NCI-H146 (cell line): ENCODE measurements at regions not wholly inside any gene's neighbourhood (a gene's known extent, or its start where the extent isn't known, plus 50 kb on each side); places are given as distances from the start of the nearest gene placed in this dataset.

ENCODE experiments used
- DNase-seq: peaks from one replicate; lab custom pipeline; 2025; lab: John Stamatoyannopoulos, UW

GRCh38 chr22:44592126-44592823, 94.2 kb upstream of the RTL6 start:
- DNase-seq, result no peak

DNA sequence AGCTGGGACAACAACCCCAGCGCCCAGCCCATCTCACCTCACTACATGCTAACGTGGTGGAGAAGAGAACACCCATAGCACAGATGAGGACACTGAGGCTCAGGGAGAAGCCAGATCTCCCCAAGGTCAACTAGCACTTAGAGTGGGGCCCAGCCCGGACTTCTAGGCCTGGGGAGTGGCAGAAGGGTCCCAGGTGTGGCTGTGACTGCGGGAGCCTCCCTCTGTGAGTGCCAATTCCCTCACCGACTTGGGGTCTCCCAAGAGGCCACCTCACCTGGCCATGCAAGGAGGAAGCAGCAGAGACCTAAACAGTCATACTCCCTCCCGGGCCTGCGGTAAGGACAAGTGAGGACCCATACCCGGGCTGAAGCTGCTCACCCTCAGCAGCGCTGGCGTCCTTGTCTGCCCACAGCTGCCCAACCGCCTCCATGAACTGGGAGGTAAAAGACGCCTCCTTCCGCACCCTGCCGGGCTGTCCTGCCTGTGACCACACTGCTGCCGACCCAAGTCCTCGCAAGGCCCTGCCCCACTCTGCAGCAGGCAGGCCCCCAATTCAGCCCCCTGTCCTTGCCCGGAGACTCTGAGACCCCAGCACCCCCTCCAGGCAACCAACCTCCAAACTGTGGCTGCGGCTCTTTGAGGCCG, 93.2 kb upstream of the RTL6 start:
- DNase-seq, result no peak

GRCh38 chr22:44590291-44590690, 92.3 kb upstream of the RTL6 start:
- DNase-seq, result no peak

DNA sequence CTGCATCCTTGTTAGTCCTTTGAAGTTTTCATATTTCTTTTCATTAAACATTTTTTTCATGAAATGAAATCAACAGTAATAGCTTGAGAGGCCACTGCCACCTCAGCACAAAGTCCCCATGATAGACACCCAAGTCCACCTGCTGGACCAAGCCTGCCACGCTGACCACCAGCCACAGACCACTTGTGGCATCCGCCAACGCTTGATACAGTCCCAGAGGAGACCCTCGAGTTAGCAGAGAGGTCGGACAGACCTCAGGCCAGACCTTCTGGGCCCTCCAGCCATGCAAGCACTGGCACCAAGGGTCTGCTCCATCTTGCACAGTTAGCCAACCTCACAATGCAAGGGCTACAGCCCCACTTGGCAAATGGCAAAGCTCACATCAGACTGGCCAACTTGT, 91.8 kb upstream of the RTL6 start:
- DNase-seq, result no peak

DNA sequence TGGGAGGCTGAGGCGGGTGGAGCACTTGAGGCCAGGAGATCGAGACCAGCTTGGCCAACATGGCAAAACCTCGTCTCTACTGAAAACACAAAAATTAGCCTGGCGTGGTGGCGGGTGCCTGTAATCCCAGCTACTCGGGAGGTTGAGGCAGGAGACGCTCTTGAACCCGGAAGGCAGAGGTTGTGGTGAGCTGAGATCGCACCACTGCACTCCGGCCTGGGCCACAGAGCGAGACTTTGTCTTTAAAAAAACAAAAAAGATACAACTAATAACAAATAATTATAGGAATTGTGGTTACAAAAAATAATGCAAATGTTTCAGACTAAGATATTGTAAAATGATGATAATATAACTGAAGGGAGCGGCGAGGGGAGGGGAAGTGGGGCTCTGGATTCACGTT, 90.3 kb upstream of the RTL6 start:
- DNase-seq, result no peak

GRCh38 chr22:44587737-44588310, 89.8 kb upstream of the RTL6 start:
- no peak for DNase-seq

DNA sequence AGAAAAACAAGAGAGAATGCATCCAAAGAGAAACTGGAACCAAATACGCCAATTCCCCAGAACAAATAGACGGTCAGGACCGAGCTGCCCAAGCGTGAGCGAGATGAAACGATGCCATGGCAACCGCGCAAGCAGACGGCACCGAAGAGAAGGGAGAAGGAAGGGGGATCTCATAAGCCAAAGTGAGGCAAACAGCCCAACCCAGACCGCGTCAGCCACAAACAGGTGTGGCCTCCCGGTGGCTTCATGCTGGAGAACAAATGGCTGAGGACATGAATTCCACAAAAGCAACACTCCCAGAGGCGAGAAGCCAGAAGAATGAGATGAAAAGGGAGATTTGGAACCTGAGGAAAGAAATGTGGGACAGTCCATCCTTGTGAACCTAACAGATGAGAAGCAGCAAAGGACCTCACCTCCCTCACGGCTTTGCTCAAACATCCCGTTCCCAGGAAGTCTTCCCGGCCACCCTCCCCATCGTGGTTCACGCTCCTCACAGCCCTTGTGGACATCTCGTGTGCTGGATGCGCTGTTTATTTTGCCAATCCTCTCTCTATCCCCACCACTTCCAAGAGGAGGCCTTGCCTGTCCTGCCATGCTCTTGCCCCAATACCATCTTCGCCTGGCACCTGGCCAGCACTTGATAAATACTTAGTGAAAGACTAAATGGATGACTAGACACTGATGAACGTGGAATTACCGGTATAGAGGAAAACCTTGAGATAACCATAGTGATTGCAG, 89.1 kb upstream of the RTL6 start:
- peak; percentile 88 for DNase-seq

GRCh38 chr22:44586351-44586990, 88.4 kb upstream of the RTL6 start:
- peak; percentile 89 for DNase-seq

DNA sequence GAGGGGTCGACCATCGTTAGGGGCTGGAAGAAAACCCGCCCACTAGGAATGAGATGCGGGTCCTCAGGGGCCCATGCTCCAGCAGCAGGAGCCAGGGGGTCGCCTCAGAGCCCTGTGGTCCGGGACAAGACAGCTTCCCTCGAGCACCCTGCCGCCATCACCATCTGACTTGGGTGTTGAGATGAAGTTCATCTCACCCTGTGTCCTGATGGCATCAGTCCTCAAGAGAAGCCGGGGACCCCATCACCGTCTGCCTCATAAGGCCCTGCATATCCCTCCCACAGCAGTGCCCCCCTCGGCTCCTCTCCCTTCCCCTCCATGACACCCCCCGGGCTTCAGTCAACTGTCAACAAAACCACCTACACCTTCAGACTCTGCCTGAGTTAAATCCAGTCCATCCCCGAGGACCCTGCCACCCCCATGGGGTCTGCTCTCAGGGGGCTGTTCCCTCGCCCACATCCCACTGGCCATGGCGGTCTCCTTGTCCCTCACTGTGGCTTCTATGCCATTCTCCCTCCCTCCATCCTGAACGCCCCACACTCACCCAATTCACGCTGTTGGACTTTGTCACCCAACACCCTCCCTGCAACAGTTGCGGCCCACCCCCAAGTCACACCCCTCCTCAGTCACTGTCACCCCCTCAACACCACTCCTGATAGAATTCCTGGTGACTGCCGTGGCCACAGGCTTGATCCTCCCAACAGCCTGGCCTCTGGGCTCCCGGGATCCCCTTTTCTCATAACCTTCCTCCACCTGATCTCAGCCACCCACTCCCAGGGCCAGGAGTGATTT, 87.7 kb upstream of the RTL6 start:
- no peak for DNase-seq

DNA sequence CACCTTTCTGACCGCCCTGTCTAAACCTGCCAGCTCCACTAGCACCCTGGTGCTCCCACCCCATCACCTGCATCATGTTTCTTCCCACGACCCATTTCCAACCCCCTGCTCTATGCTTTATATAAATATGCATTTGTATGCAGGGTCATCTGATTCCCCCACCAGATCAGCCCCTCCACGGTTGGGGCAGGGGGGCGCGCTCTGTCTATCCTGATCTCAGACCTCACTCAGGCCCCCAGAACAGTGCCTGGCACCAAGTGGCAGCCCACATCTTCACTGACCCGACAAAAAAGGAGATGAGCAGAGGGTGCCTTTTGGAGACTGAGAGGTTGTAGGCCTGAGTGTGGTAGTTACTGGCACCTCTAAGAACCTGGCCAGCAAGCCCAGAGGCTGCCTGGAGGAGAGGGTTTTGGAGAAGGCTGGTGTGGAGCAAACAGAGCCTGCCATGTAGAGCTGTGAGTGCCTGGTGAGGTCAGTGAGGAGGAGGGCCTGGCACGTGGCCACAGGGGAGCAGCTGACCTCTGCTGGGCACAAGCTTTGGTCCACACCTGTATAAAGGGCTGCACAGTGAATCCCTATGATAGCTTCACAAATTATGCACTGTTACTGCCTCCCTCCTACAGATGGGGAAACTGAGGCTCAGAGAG, 86.3 kb upstream of the RTL6 start:
- DNase-seq, result no peak

- DNase-seq, result no peak
These were observed 85.8 kb upstream of the RTL6 start for GRCh38 chr22:44583854-44584253.

- no peak for DNase-seq
These were observed 85.2 kb upstream of the RTL6 start for GRCh38 chr22:44583061-44583760.

GRCh38 chr22:44582016-44582415, 84.0 kb upstream of the RTL6 start:
- DNase-seq, result no peak

DNA sequence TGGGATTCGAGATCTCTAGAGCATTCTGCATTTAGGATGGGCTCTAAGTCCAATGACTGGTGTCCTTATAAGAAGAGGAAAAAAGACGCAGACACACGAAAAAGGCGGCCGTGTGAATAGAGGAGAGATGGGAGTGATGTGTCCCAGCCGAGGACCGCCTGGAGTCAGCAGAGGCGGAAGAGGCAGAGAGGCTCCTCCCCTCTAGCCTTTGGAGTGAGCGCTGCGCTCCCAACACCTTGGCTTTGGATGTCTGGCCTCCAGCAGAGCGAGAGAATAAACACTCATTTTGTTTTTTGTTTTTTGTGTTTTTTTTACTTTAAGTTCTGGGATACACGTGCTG, 83.0 kb upstream of the RTL6 start:
- no peak for DNase-seq

DNA sequence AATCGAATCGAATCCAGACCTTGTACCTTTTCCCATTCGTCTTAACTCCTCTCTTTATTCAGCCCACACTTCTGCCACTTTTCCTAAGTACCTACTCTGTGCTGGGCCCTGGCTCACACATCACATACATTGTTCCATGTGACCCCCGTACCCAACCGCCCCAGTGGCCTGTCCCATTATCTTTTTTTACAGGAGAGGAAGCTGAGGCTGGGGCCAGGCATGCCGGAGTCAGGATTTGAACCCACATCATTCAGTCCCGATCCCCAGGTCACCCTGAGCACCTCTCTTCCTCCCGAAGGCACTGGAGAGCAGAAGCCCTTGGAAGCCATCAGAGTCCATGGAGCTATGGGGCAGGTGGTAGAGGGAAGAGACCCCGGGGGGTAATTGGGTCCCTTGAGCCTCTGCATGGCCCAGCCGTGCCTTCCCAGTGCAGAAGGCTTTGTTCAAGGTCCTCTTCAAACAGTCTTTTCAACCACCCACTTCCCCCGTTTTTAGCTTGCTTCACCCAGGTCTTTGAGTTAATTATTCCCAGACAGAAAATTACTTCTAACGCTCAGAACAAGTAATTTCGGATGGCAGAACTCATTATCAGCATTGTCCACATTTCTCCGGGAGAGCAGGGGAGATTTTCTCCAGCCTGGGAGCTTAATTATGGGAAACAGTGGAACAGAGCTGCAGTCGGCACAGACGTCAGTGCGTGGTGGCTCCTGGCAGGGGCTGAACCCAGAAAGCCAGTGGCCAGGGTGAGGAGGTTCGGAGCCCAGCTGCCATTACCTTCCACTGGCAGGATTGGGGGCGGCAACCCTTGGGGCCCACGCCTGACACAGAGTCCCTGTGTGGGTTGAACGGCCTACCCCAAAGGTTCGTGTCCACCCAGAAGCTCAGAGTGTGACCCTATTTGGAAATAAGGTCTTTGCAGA, 82.4 kb upstream of the RTL6 start:
- peak; percentile 53 for DNase-seq

- DNase-seq, result no peak
These were observed 80.6 kb upstream of the RTL6 start for GRCh38 chr22:44578516-44579230.

DNA sequence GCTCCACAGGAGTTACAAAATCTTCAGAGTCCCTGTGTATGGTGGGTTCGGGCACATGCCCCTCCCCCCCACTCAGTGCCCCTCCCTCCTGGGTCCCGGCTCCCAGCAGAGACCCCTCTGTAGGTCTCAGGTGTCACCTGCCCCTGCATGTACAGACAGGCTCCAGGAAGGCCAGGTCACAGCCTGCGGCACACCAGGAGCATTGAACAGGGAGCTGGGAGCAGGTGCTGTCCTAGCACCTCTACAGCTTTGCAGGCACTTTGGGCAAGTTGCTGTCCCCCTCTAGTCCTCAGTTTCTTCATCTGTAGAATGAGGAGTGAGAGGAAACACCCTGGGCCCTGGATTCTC, 80.1 kb upstream of the RTL6 start:
- DNase-seq, result peak; percentile 21

- DNase-seq, result no peak
These were observed 79.5 kb upstream of the RTL6 start for GRCh38 chr22:44577391-44578109.
